Hepatocyte (in vitro differentiated cells): ENCODE measurements at regions not wholly inside any gene's neighbourhood (a gene's known extent, or its start where the extent isn't known, plus 50 kb on each side); places are given as distances from the start of the nearest gene placed in this dataset.

Experiments
- DNase-seq: peaks from one replicate; pipeline ENCODE4 v3.0.0-alpha.2; 2016; ENCODE audit warnings: low spot score
- H2AFZ ChIP-seq: fragments of 200-600 bp; sonication (generic); 2 replicates; pipeline ENCODE4 v1.6.0; 2016; ENCODE audit warnings: antibody characterized with exemption, mild to moderate bottlenecking
- H3K27ac ChIP-seq: fragments of 200-600 bp; sonication (generic); 2 replicates; pipeline ENCODE4 v1.5.1; 2016; ENCODE audit warnings: mild to moderate bottlenecking
- H3K27me3 ChIP-seq: fragments of 200-600 bp; sonication (generic); 2 replicates; pipeline ENCODE4 v1.6.1; 2016
- H3K36me3 ChIP-seq: fragments of 200-600 bp; sonication (generic); replicated peaks from 2 replicates; pipeline ENCODE4 v1.5.1; 2016; ENCODE audit warnings: low read depth; ENCODE audit not compliant: insufficient read depth
- H3K4me1 ChIP-seq: fragments of 200-600 bp; sonication (generic); 2 replicates; pipeline ENCODE4 v1.5.1; 2016; ENCODE audit warnings: mild to moderate bottlenecking, moderate library complexity; ENCODE audit not compliant: insufficient read depth
- H3K4me2 ChIP-seq: fragments of 200-600 bp; sonication (generic); 2 replicates; pipeline ENCODE4 v1.6.0; 2016
- H3K4me3 ChIP-seq: fragments of 200-600 bp; sonication (generic); 2 replicates; pipeline ENCODE4 v1.5.1; 2016; ENCODE audit warnings: mild to moderate bottlenecking
- H3K79me2 ChIP-seq: fragments of 200-600 bp; sonication (generic); 2 replicates; pipeline ENCODE4 v1.6.0; 2017; ENCODE audit warnings: mild to moderate bottlenecking
- H3K9me2 ChIP-seq: fragments of 200-600 bp; sonication (generic); replicated peaks from 2 replicates; pipeline ENCODE4 v1.6.0; 2017; ENCODE audit warnings: mild to moderate bottlenecking; ENCODE audit not compliant: insufficient read depth
- H3K9me3 ChIP-seq: fragments of 200-600 bp; sonication (generic); 2 replicates; pipeline ENCODE4 v1.5.1; 2016; ENCODE audit warnings: low read depth, mild to moderate bottlenecking
- H4K20me1 ChIP-seq: fragments of 200-600 bp; sonication (generic); 2 replicates; pipeline ENCODE4 v1.6.0; 2016; ENCODE audit warnings: mild to moderate bottlenecking; ENCODE audit not compliant: insufficient read depth, poor library complexity, severe bottlenecking
- EZH2 ChIP-seq: fragments of 200-600 bp; sonication (generic); IDR thresholded peaks from 2 replicates; pipeline ENCODE4 v1.6.1; 2016; ENCODE audit warnings: antibody characterized with exemption, mild to moderate bottlenecking, borderline replicate concordance
- EZH2phosphoT487 ChIP-seq: fragments of 200-600 bp; sonication (generic); IDR thresholded peaks from one replicate; pipeline ENCODE4 v1.6.1; 2018; ENCODE audit warnings: antibody characterized with exemption, mild to moderate bottlenecking, low read depth, moderate library complexity; ENCODE audit not compliant: unreplicated experiment, severe bottlenecking
- WGBS: methylation state at CpG from one replicate; pipeline ENCODE4 v1.1.6; 2016; ENCODE audit warnings: low lambda C conversion rate; ENCODE audit errors: missing lambda C conversion rate; 5-methylcytosine and 5-hydroxymethylcytosine counted together
- TF ChIP-seq, protein P1 (sequence below): fragments of 200-600 bp; sonication (generic); IDR thresholded peaks from 2 replicates; pipeline ENCODE4 v1.5.1; 2016; ENCODE audit warnings: antibody characterized with exemption, mild to moderate bottlenecking; ENCODE audit not compliant: poor library complexity

- Histone ChIP-seq H3K36me3 (no peaks in the 10 kb centered on the region), H3K9me2 (no peaks in the 10 kb centered on the region), H4K20me1 (no peaks in the 10 kb centered on the region), H3K4me3 (no peak overlapping the region), H3K79me2 (no peaks in the 10 kb centered on the region), H2AFZ (no peak overlapping the region), H3K27me3 (no peaks in the 10 kb centered on the region), H3K4me1 (no peaks in the 10 kb centered on the region), H3K27ac (no peak overlapping the region), H3K4me2 (no peak overlapping the region), H3K9me3 (no peaks in the 10 kb centered on the region)
- TF ChIP-seq, protein P1, sequence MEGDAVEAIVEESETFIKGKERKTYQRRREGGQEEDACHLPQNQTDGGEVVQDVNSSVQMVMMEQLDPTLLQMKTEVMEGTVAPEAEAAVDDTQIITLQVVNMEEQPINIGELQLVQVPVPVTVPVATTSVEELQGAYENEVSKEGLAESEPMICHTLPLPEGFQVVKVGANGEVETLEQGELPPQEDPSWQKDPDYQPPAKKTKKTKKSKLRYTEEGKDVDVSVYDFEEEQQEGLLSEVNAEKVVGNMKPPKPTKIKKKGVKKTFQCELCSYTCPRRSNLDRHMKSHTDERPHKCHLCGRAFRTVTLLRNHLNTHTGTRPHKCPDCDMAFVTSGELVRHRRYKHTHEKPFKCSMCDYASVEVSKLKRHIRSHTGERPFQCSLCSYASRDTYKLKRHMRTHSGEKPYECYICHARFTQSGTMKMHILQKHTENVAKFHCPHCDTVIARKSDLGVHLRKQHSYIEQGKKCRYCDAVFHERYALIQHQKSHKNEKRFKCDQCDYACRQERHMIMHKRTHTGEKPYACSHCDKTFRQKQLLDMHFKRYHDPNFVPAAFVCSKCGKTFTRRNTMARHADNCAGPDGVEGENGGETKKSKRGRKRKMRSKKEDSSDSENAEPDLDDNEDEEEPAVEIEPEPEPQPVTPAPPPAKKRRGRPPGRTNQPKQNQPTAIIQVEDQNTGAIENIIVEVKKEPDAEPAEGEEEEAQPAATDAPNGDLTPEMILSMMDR = no peak
- TF ChIP-seq EZH2 = no peak
- 90% methylated on average over 3 of the region's 3 CpGs for WGBS
- no peak for DNase-seq
Observed at GRCh38 chr3:70565861-70566260, 253.4 kb upstream of the MDFIC2 start.

GRCh38 chr3:70564552-70564951 lies 252.1 kb upstream of the MDFIC2 start:
- WGBS = 61% methylated on average over 3 of the region's 3 CpGs
- no peaks in the 10 kb centered on the region for H3K79me2 ChIP-seq
- H3K36me3 ChIP-seq = no peaks in the 10 kb centered on the region

DNA sequence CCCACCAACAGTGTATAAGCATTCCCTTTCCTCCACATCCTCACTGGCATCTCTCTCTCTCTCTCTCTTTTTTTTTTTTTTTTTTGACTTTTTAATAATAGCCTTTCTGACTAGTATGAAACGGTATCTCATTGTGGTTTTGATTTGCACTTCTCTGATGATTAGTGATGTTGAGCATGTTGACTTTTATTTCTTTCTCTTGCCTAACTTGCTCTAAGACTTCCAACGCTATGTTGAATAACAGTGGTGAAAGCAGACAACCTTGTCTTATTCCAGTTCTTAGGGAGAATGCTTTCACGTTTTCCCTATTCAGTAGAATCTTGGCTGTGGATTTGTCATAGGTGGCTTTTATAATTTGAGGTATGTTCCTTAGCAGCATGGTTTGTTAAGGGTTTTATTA lies 249.4 kb upstream of the MDFIC2 start:
- Histone ChIP-seq H3K27ac (no peak overlapping the region), H3K79me2 (no peaks in the 10 kb centered on the region), H4K20me1 (no peaks in the 10 kb centered on the region), H3K9me3 (no peaks in the 10 kb centered on the region), H3K27me3 (no peaks in the 10 kb centered on the region), H3K9me2 (no peaks in the 10 kb centered on the region), H3K36me3 (no peaks in the 10 kb centered on the region), H2AFZ (no peak overlapping the region), H3K4me2 (no peak overlapping the region), H3K4me1 (no peaks in the 10 kb centered on the region), H3K4me3 (no peak overlapping the region)
- WGBS = 96% methylated on average over 3 of the region's 3 CpGs
- no peak for DNase-seq
- TF ChIP-seq EZH2phosphoT487 (no peak), EZH2 (no peak)
- TF ChIP-seq, protein P1 = no peak

More at GRCh38 chr3:70564552-70564951, 252.1 kb upstream of the MDFIC2 start:
- DNase-seq = no peak
- H2AFZ ChIP-seq = no peak overlapping the region
- no peaks in the 10 kb centered on the region for H3K27me3 ChIP-seq
- H3K4me2 ChIP-seq = no peak overlapping the region
- H3K9me3 ChIP-seq = no peaks in the 10 kb centered on the region
- no peak overlapping the region for H3K4me3 ChIP-seq
- H3K27ac ChIP-seq = no peak overlapping the region
- no peaks in the 10 kb centered on the region for H4K20me1 ChIP-seq
- TF ChIP-seq, protein P1 = no peak
- TF ChIP-seq EZH2phosphoT487 (no peak), EZH2 (no peak)
- no peaks in the 10 kb centered on the region for H3K4me1 ChIP-seq
- H3K9me2 ChIP-seq = no peaks in the 10 kb centered on the region

- no peak overlapping the region for H3K4me3 ChIP-seq
- 57% methylated on average over 2 of the region's 2 CpGs for WGBS
- H3K9me3 ChIP-seq = no peaks in the 10 kb centered on the region
- H3K36me3 ChIP-seq = no peaks in the 10 kb centered on the region
- no peak for TF ChIP-seq EZH2phosphoT487
- TF ChIP-seq EZH2 = no peak
- TF ChIP-seq, protein P1 = no peak
- H3K79me2 ChIP-seq = no peaks in the 10 kb centered on the region
- no peak overlapping the region for H2AFZ ChIP-seq
- no peak overlapping the region for H3K4me2 ChIP-seq
- no peak for DNase-seq
- H3K27ac ChIP-seq = no peak overlapping the region
- no peaks in the 10 kb centered on the region for H3K27me3 ChIP-seq
- H4K20me1 ChIP-seq = no peaks in the 10 kb centered on the region
- H3K9me2 ChIP-seq = no peaks in the 10 kb centered on the region
- no peaks in the 10 kb centered on the region for H3K4me1 ChIP-seq
Observed at GRCh38 chr3:70558956-70559355, 246.5 kb upstream of the MDFIC2 start.
